H9 (cell line): ENCODE measurements at regions not wholly inside any gene's neighbourhood (a gene's known extent, or its start where the extent isn't known, plus 50 kb on each side); places are given as distances from the start of the nearest gene placed in this dataset.

Experiments
- DNase-seq: peaks from one replicate; pipeline ENCODE4 v3.0.0-alpha.2; 2017
- H2AFZ ChIP-seq: one replicate; pipeline ENCODE4 v1.6.1; 2013; ENCODE audit warnings: mild to moderate bottlenecking, low read length, control low read depth, moderate library complexity
- H2AK5ac ChIP-seq: 2 replicates; pipeline ENCODE4 v1.6.1; 2013; ENCODE audit warnings: low read length, control low read depth, mixed read lengths; ENCODE audit not compliant: insufficient read length
- H2BK120ac ChIP-seq: one replicate; pipeline ENCODE4 v1.6.1; 2013; ENCODE audit warnings: low read depth, mild to moderate bottlenecking, low read length, control low read depth, inconsistent platforms; ENCODE audit not compliant: poor library complexity, severe bottlenecking
- H2BK12ac ChIP-seq: 2 replicates; pipeline ENCODE4 v1.6.1; 2013; ENCODE audit warnings: low read length, control low read depth, mixed read lengths, low read depth; ENCODE audit not compliant: insufficient read length
- H2BK15ac ChIP-seq: 2 replicates; pipeline ENCODE4 v1.6.1; 2013; ENCODE audit warnings: low read depth, low read length, control low read depth
- H2BK20ac ChIP-seq: one replicate; pipeline ENCODE4 v1.6.1; 2013; ENCODE audit warnings: low read depth, mild to moderate bottlenecking, low read length, control low read depth, inconsistent platforms; ENCODE audit not compliant: poor library complexity, severe bottlenecking
- H2BK5ac ChIP-seq: 2 replicates; pipeline ENCODE4 v1.6.1; 2013; ENCODE audit warnings: low read length, control low read depth, mixed read lengths; ENCODE audit not compliant: insufficient read length
- H3K14ac ChIP-seq: 2 replicates; pipeline ENCODE4 v1.6.1; 2013; ENCODE audit warnings: low read length, control low read depth; ENCODE audit not compliant: insufficient read depth
- H3K18ac ChIP-seq: 2 replicates; pipeline ENCODE4 v1.6.1; 2013; ENCODE audit warnings: low read depth, mild to moderate bottlenecking, mixed read lengths, low read length, control low read depth; ENCODE audit not compliant: insufficient read length
- H3K23ac ChIP-seq: 2 replicates; pipeline ENCODE4 v1.6.1; 2013; ENCODE audit warnings: low read length, control low read depth, mixed read lengths, low read depth; ENCODE audit not compliant: insufficient read length
- H3K23me2 ChIP-seq: 2 replicates; pipeline ENCODE4 v1.6.1; 2013; ENCODE audit warnings: low read depth, mild to moderate bottlenecking, mixed read lengths, low read length, control low read depth; ENCODE audit not compliant: insufficient read length, poor library complexity, severe bottlenecking
- H3K27ac ChIP-seq: 2 replicates; pipeline ENCODE4 v1.5.1; 2013; ENCODE audit warnings: low read length, control low read depth, mixed read lengths, low read depth; ENCODE audit not compliant: insufficient read length
- H3K27me3 ChIP-seq: 2 replicates; pipeline ENCODE4 v1.6.1; 2013; ENCODE audit warnings: low read length, control low read depth, inconsistent platforms; ENCODE audit not compliant: insufficient read depth
- H3K4ac ChIP-seq: 2 replicates; pipeline ENCODE4 v1.6.1; 2013; ENCODE audit warnings: low read depth, mild to moderate bottlenecking, control low read depth, inconsistent platforms, low read length, moderate library complexity
- H3K4me1 ChIP-seq: 2 replicates; pipeline ENCODE4 v1.6.1; 2013; ENCODE audit warnings: low read length, control low read depth, inconsistent platforms; ENCODE audit not compliant: insufficient read depth
- H3K4me2 ChIP-seq: 2 replicates; pipeline ENCODE4 v1.6.1; 2013; ENCODE audit warnings: low read length, control low read depth, mixed read lengths; ENCODE audit not compliant: insufficient read length, insufficient read depth
- H3K56ac ChIP-seq: 2 replicates; pipeline ENCODE4 v1.6.1; 2013; ENCODE audit warnings: low read depth, mild to moderate bottlenecking, mixed read lengths, low read length, control low read depth; ENCODE audit not compliant: insufficient read length
- H3K79me1 ChIP-seq: 2 replicates; pipeline ENCODE4 v1.6.1; 2013; ENCODE audit warnings: low read depth, mild to moderate bottlenecking, moderate library complexity, low read length, control low read depth, inconsistent platforms; ENCODE audit not compliant: insufficient read depth, poor library complexity, severe bottlenecking
- H3K79me2 ChIP-seq: 2 replicates; pipeline ENCODE4 v1.6.1; 2013; ENCODE audit warnings: low read length, control low read depth, inconsistent platforms; ENCODE audit not compliant: insufficient read depth
- H3K9ac ChIP-seq: 2 replicates; pipeline ENCODE4 v1.6.1; 2013; ENCODE audit warnings: low read length, control low read depth, mixed read lengths; ENCODE audit not compliant: insufficient read length; ENCODE audit errors: extremely low read depth
- H3K9me3 ChIP-seq: one replicate; pipeline ENCODE4 v1.6.1; 2013; ENCODE audit warnings: low read depth, low read length, inconsistent platforms; ENCODE audit not compliant: control insufficient read depth
- H3T11ph ChIP-seq: one replicate; pipeline ENCODE4 v1.6.1; 2013; ENCODE audit warnings: mild to moderate bottlenecking, low read length, control low read depth, inconsistent platforms
- H4K20me1 ChIP-seq: one replicate; pipeline ENCODE4 v1.6.1; 2013; ENCODE audit not compliant: control insufficient read depth, insufficient read length, insufficient read depth
- H4K5ac ChIP-seq: 2 replicates; pipeline ENCODE4 v1.6.1; 2013; ENCODE audit warnings: low read depth, mild to moderate bottlenecking, mixed read lengths, low read length, control low read depth; ENCODE audit not compliant: insufficient read length
- H4K8ac ChIP-seq: replicated peaks from 2 replicates; pipeline ENCODE4 v1.6.1; 2013; ENCODE audit warnings: low read length, control low read depth, mixed read lengths, low read depth; ENCODE audit not compliant: insufficient read length
- H4K91ac ChIP-seq: 2 replicates; pipeline ENCODE4 v1.6.1; 2013; ENCODE audit warnings: low read depth, mild to moderate bottlenecking, moderate library complexity, mixed read lengths, low read length, control low read depth; ENCODE audit not compliant: insufficient read length
- H3K27ac Mint-ChIP-seq, 3 experiments: 2 replicates in 2 of 3; 3 replicates in 1 of 3; pipeline ENCODE4 v1.8.0; 2020 to 2021; ENCODE audit warnings: mixed read lengths in 3 of 3, mild to moderate bottlenecking in 1 of 3, moderate library complexity in 1 of 3
- H3K27me3 Mint-ChIP-seq: 2 replicates; pipeline ENCODE4 v1.8.0; 2021; ENCODE audit warnings: low read depth, mild to moderate bottlenecking, moderate library complexity, mixed read lengths
- H3K36me3 Mint-ChIP-seq, 3 experiments: 2 replicates in 2 of 3; 3 replicates in 1 of 3; pipeline ENCODE4 v1.8.0; 2020 to 2021; ENCODE audit warnings: low read depth in 3 of 3, mixed read lengths in 3 of 3; ENCODE audit not compliant: insufficient read depth in 1 of 3
- H3K4me1 Mint-ChIP-seq, 2 experiments: 2 replicates each; pipeline ENCODE4 v1.8.0; 2020; ENCODE audit warnings: mixed read lengths in 2 of 2
- H3K4me3 Mint-ChIP-seq, 2 experiments: 2 replicates in 1 of 2; 3 replicates in 1 of 2; pipeline ENCODE4 v1.8.0; 2020 to 2021; ENCODE audit warnings: mild to moderate bottlenecking in 2 of 2, mixed read lengths in 2 of 2, moderate library complexity in 1 of 2
- H3K9me3 Mint-ChIP-seq, 2 experiments: 2 replicates in 1 of 2; 3 replicates in 1 of 2; pipeline ENCODE4 v1.8.0; 2020; ENCODE audit warnings: mild to moderate bottlenecking in 2 of 2, mixed read lengths in 2 of 2, moderate library complexity in 1 of 2
- CTCF ChIP-seq: fragments of 200-600 bp; sonication (generic); conservative IDR thresholded peaks from 3 replicates; pipeline ENCODE4 v1.8.0; 2021; ENCODE audit warnings: antibody characterized with exemption, mild to moderate bottlenecking
- WGBS: extraction: QIAGEN DNeasy Blood & Tissue Kit; methylation state at CpG from one replicate; pipeline ENCODE4 v1.1.7; 2013; ENCODE audit warnings: missing lambda C conversion rate, low lambda C conversion rate, mixed read lengths; ENCODE audit not compliant: insufficient read length; ENCODE audit errors: extremely low coverage; 5-methylcytosine and 5-hydroxymethylcytosine counted together

GRCh38 chr9:105171589-105171988, 72.9 kb upstream of the SLC44A1 start:
- no peak overlapping the region for H3K27ac ChIP-seq
- H4K20me1 ChIP-seq: no peaks in the 10 kb centered on the region
- H3K9me3 Mint-ChIP-seq: no peaks in the 10 kb centered on the region
- H3K56ac ChIP-seq: no peak overlapping the region
- H3K23ac ChIP-seq: no peak overlapping the region
- no peak overlapping the region for H3K4ac ChIP-seq
- no peak overlapping the region for H3K18ac ChIP-seq
- H3K9me3 ChIP-seq: no peaks in the 10 kb centered on the region
- H2AK5ac ChIP-seq: no peak overlapping the region
- WGBS: no CpG with 5 or more reads among the region's 3 CpGs
- no peaks in the 10 kb centered on the region for H3K79me1 ChIP-seq
- H3K14ac ChIP-seq: no peak overlapping the region
- no peak overlapping the region for H4K91ac ChIP-seq
- no peak overlapping the region for H2BK120ac ChIP-seq
- H3K79me2 ChIP-seq: no peaks in the 10 kb centered on the region
- H3K4me1 ChIP-seq: peaks cover 12% of the 10 kb centered on the region; the same call in 1 of the 2 replicates
- no peak overlapping the region for H2BK20ac ChIP-seq
- no peak overlapping the region for H3K9ac ChIP-seq
- H3T11ph ChIP-seq: no peak overlapping the region
- H3K27me3 ChIP-seq: no peaks in the 10 kb centered on the region
- no peaks in the 10 kb centered on the region for H3K36me3 Mint-ChIP-seq
- no peak overlapping the region for H4K5ac ChIP-seq
- H2BK12ac ChIP-seq: no peak overlapping the region
- no peak overlapping the region for H2AFZ ChIP-seq
- H3K27ac Mint-ChIP-seq: no peak overlapping the region
- H3K4me3 Mint-ChIP-seq: no peak overlapping the region
- H2BK5ac ChIP-seq: no peak overlapping the region
- no peak overlapping the region for H2BK15ac ChIP-seq
- no peak overlapping the region for H3K4me2 ChIP-seq
- H3K27me3 Mint-ChIP-seq: no peaks in the 10 kb centered on the region
- TF ChIP-seq CTCF: no peak
- no peak overlapping the region for H4K8ac ChIP-seq
- H3K4me1 Mint-ChIP-seq: peaks cover 32 to 33% of the 10 kb centered on the region in 2 experiments
- DNase-seq: no peak
- no peaks in the 10 kb centered on the region for H3K23me2 ChIP-seq
